GM23338 (cell line): ENCODE measurements at regions not wholly inside any gene's neighbourhood (a gene's known extent, or its start where the extent isn't known, plus 50 kb on each side); places are given as distances from the start of the nearest gene placed in this dataset.

Experiments
- CREB1 ChIP-seq: fragments of 250-450 bp; sonication (Bioruptor Pico); IDR thresholded peaks from 2 replicates; pipeline ENCODE4 v1.5.0; 2020; ENCODE audit warnings: low read depth, mild to moderate bottlenecking, moderate library complexity
- CTCF ChIP-seq, 2 experiments: fragments of 200-600 bp in 1 of 2; sonication (generic) in 1 of 2; conservative IDR thresholded peaks; 2 replicates each; pipeline versions ENCODE4 v1.5.1 to v1.6.1; 2016 to 2017; ENCODE audit warnings: antibody characterized with exemption in 2 of 2, low read depth in 2 of 2, mild to moderate bottlenecking in 2 of 2, moderate library complexity in 1 of 2
- EZH2 ChIP-seq: fragments of 200-600 bp; sonication (generic); IDR thresholded peaks from one replicate; pipeline ENCODE4 v1.8.0; 2017; ENCODE audit warnings: antibody characterized with exemption, mild to moderate bottlenecking, low read depth; ENCODE audit not compliant: unreplicated experiment
- EZH2phosphoT487 ChIP-seq: fragments of 200-600 bp; sonication (generic); IDR thresholded peaks from one replicate; pipeline ENCODE4 v1.8.1; 2018; ENCODE audit warnings: antibody characterized with exemption; ENCODE audit not compliant: unreplicated experiment
- JUNB ChIP-seq: IDR thresholded peaks from one replicate; pipeline ENCODE4 v1.6.1; 2016; ENCODE audit warnings: antibody characterized with exemption; ENCODE audit not compliant: unreplicated experiment
- NANOG ChIP-seq: IDR thresholded peaks from 2 replicates; pipeline ENCODE4 v1.6.1; 2016; ENCODE audit warnings: antibody characterized with exemption, borderline replicate concordance
- POLR2AphosphoS5 ChIP-seq: IDR thresholded peaks from 2 replicates; pipeline ENCODE4 v1.6.1; 2016; ENCODE audit warnings: antibody characterized with exemption, low read depth
- STAT1 ChIP-seq: IDR thresholded peaks from one replicate; pipeline ENCODE4 v1.6.1; 2016; ENCODE audit warnings: antibody characterized with exemption; ENCODE audit not compliant: unreplicated experiment
- ZNF114 ChIP-seq: fragments of 250-450 bp; sonication (Bioruptor Pico); IDR thresholded peaks from 2 replicates; pipeline ENCODE4 v1.5.0; 2020; ENCODE audit warnings: mild to moderate bottlenecking, moderate library complexity
- ZNF331 ChIP-seq: fragments of 250-450 bp; sonication (Bioruptor Pico); IDR thresholded peaks from 2 replicates; pipeline ENCODE4 v1.5.0; 2020; ENCODE audit warnings: low read depth, mild to moderate bottlenecking, moderate library complexity
- TF ChIP-seq, protein P1 (sequence below): IDR thresholded peaks from one replicate; pipeline ENCODE4 v1.6.1; 2018; ENCODE audit warnings: antibody characterized with exemption; ENCODE audit not compliant: unreplicated experiment
- TF ChIP-seq, protein P2 (sequence below): fragments of 250-450 bp; sonication (Bioruptor Pico); IDR thresholded peaks from 2 replicates; pipeline ENCODE4 v1.5.0; 2020; ENCODE audit warnings: mild to moderate bottlenecking, moderate library complexity

DNA sequence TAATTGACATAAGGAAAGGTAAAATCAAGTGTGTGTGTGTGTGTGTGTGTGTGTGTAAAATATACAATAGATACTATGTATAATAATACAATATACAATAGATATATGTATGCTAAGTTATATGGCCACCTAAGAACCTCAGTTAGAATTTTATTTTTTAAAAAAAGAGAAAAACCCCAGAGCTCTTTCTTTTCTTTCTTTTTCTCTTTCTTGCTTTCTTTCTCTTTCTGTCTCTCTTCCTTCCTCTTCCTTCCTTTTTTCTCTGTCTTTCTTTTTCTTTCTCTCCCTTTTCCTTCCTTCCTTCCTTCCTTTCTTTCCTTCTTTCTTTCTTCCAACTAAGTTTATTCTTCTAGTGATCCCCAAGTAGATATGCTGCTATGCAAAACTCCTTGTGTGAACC lies 64.6 kb upstream of the FN1 start:
- TF ChIP-seq CTCF (conservative IDR thresholded peaks at IDR 0.05; ENCODE audit: low read depth in 2 of 2) = no peak
- no peak for TF ChIP-seq EZH2
- TF ChIP-seq, protein P1, sequence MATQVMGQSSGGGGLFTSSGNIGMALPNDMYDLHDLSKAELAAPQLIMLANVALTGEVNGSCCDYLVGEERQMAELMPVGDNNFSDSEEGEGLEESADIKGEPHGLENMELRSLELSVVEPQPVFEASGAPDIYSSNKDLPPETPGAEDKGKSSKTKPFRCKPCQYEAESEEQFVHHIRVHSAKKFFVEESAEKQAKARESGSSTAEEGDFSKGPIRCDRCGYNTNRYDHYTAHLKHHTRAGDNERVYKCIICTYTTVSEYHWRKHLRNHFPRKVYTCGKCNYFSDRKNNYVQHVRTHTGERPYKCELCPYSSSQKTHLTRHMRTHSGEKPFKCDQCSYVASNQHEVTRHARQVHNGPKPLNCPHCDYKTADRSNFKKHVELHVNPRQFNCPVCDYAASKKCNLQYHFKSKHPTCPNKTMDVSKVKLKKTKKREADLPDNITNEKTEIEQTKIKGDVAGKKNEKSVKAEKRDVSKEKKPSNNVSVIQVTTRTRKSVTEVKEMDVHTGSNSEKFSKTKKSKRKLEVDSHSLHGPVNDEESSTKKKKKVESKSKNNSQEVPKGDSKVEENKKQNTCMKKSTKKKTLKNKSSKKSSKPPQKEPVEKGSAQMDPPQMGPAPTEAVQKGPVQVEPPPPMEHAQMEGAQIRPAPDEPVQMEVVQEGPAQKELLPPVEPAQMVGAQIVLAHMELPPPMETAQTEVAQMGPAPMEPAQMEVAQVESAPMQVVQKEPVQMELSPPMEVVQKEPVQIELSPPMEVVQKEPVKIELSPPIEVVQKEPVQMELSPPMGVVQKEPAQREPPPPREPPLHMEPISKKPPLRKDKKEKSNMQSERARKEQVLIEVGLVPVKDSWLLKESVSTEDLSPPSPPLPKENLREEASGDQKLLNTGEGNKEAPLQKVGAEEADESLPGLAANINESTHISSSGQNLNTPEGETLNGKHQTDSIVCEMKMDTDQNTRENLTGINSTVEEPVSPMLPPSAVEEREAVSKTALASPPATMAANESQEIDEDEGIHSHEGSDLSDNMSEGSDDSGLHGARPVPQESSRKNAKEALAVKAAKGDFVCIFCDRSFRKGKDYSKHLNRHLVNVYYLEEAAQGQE = no peak
- TF ChIP-seq POLR2AphosphoS5 = no peak
- no peak for TF ChIP-seq JUNB
- TF ChIP-seq EZH2phosphoT487 = no peak
- TF ChIP-seq NANOG = no peak
- no peak for TF ChIP-seq ZNF114
- TF ChIP-seq STAT1 = no peak
- no peak for TF ChIP-seq CREB1 (CRISPR knock-in tag)
- TF ChIP-seq ZNF331 = no peak
- TF ChIP-seq, protein P2, sequence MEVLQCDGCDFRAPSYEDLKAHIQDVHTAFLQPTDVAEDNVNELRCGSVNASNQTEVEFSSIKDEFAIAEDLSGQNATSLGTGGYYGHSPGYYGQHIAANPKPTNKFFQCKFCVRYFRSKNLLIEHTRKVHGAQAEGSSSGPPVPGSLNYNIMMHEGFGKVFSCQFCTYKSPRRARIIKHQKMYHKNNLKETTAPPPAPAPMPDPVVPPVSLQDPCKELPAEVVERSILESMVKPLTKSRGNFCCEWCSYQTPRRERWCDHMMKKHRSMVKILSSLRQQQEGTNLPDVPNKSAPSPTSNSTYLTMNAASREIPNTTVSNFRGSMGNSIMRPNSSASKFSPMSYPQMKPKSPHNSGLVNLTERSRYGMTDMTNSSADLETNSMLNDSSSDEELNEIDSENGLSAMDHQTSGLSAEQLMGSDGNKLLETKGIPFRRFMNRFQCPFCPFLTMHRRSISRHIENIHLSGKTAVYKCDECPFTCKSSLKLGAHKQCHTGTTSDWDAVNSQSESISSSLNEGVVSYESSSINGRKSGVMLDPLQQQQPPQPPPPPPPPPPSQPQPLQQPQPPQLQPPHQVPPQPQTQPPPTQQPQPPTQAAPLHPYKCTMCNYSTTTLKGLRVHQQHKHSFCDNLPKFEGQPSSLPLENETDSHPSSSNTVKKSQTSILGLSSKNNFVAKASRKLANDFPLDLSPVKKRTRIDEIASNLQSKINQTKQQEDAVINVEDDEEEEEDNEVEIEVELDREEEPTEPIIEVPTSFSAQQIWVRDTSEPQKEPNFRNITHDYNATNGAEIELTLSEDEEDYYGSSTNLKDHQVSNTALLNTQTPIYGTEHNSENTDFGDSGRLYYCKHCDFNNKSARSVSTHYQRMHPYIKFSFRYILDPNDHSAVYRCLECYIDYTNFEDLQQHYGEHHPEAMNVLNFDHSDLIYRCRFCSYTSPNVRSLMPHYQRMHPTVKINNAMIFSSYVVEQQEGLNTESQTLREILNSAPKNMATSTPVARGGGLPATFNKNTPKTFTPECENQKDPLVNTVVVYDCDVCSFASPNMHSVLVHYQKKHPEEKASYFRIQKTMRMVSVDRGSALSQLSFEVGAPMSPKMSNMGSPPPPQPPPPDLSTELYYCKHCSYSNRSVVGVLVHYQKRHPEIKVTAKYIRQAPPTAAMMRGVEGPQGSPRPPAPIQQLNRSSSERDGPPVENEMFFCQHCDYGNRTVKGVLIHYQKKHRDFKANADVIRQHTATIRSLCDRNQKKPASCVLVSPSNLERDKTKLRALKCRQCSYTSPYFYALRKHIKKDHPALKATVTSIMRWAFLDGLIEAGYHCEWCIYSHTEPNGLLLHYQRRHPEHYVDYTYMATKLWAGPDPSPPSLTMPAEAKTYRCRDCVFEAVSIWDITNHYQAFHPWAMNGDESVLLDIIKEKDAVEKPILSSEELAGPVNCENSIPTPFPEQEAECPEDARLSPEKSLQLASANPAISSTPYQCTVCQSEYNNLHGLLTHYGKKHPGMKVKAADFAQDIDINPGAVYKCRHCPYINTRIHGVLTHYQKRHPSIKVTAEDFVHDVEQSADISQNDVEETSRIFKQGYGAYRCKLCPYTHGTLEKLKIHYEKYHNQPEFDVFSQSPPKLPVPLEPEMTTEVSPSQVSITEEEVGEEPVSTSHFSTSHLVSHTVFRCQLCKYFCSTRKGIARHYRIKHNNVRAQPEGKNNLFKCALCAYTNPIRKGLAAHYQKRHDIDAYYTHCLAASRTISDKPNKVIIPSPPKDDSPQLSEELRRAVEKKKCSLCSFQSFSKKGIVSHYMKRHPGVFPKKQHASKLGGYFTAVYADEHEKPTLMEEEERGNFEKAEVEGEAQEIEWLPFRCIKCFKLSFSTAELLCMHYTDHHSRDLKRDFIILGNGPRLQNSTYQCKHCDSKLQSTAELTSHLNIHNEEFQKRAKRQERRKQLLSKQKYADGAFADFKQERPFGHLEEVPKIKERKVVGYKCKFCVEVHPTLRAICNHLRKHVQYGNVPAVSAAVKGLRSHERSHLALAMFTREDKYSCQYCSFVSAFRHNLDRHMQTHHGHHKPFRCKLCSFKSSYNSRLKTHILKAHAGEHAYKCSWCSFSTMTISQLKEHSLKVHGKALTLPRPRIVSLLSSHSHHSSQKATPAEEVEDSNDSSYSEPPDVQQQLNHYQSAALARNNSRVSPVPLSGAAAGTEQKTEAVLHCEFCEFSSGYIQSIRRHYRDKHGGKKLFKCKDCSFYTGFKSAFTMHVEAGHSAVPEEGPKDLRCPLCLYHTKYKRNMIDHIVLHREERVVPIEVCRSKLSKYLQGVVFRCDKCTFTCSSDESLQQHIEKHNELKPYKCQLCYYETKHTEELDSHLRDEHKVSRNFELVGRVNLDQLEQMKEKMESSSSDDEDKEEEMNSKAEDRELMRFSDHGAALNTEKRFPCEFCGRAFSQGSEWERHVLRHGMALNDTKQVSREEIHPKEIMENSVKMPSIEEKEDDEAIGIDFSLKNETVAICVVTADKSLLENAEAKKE (CRISPR knock-in tag) = no peak
